ENCODE measurements at regions not wholly inside any gene's neighbourhood (a gene's known extent, or its start where the extent isn't known, plus 50 kb on each side); places are given as distances from the start of the nearest gene placed in this dataset.
A peak's percentile ranks its signal among the peaks of the same experiment; 100 is the strongest.

- DNase-seq = no peak
Observed at GRCh38 chr2:13019781-13020180, 303.0 kb downstream of the TRIB2 start.

GRCh38 chr2:13020469-13020868 is 303.7 kb downstream of the TRIB2 start:
- DNase-seq = no peak

GRCh38 chr2:13021470-13021957 is 304.8 kb downstream of the TRIB2 start:
- peak; percentile 52 for DNase-seq

- DNase-seq = no peak
Observed at GRCh38 chr2:13030606-13031005, 313.9 kb downstream of the TRIB2 start.

GRCh38 chr2:13034861-13035260 is 318.1 kb downstream of the TRIB2 start:
- peak; percentile 5 for DNase-seq

GRCh38 chr2:13035866-13036265 is 319.1 kb downstream of the TRIB2 start:
- DNase-seq = no peak

GRCh38 chr2:13040043-13040442 is 323.3 kb downstream of the TRIB2 start:
- DNase-seq = no peak

- DNase-seq = peak; percentile 10
Observed at GRCh38 chr2:13046557-13047165, 329.9 kb downstream of the TRIB2 start.

GRCh38 chr2:13050764-13051163 is 334.0 kb downstream of the TRIB2 start:
- DNase-seq = peak; percentile 5

- DNase-seq = no peak
Observed at GRCh38 chr2:13052547-13052946, 335.8 kb downstream of the TRIB2 start.

- DNase-seq = peak; percentile 7
Observed at GRCh38 chr2:13056259-13056843, 339.6 kb downstream of the TRIB2 start.

- DNase-seq = no peak
Observed at GRCh38 chr2:13057671-13058070, 340.9 kb downstream of the TRIB2 start.

- DNase-seq = no peak
Observed at GRCh38 chr2:13066676-13067075, 349.9 kb downstream of the TRIB2 start.

GRCh38 chr2:13067508-13067907 is 350.8 kb downstream of the TRIB2 start:
- no peak for DNase-seq

GRCh38 chr2:13089971-13090370 is 373.2 kb downstream of the TRIB2 start:
- DNase-seq = no peak

GRCh38 chr2:13091455-13091854 is 374.7 kb downstream of the TRIB2 start:
- DNase-seq = peak; percentile 49

GRCh38 chr2:13091861-13092378 is 375.2 kb downstream of the TRIB2 start:
- no peak for DNase-seq

- DNase-seq = no peak
Observed at GRCh38 chr2:13093416-13093991, 376.8 kb downstream of the TRIB2 start.

- DNase-seq = no peak
Observed at GRCh38 chr2:13102397-13103063, 385.8 kb downstream of the TRIB2 start.

GRCh38 chr2:13103151-13103550 is 386.4 kb downstream of the TRIB2 start:
- no peak for DNase-seq

GRCh38 chr2:13103778-13104493 is 387.2 kb downstream of the TRIB2 start:
- DNase-seq = no peak

- no peak for DNase-seq
Observed at GRCh38 chr2:13104723-13105122, 388.0 kb downstream of the TRIB2 start.

GRCh38 chr2:13106302-13106701 is 389.6 kb downstream of the TRIB2 start:
- DNase-seq = no peak
